Sciatic nerve (tissue), 2 donors: ENCODE measurements at regions not wholly inside any gene's neighbourhood (a gene's known extent, or its start where the extent isn't known, plus 50 kb on each side); places are given as distances from the start of the nearest gene placed in this dataset.

Experiments
- ATAC-seq: fragments of 200-7000 bp; cut with Tn5 transposase; one replicate; pipeline ENCODE4 v1.9.1; 2020; ENCODE audit warnings: mild to moderate bottlenecking, moderate library complexity
- DNase-seq: peaks from one replicate; pipeline ENCODE4 v3.0.0-alpha.2; 2020; ENCODE audit warnings: low spot score
- intact Hi-C: fragments of 100-400 bp; cut with DNase I; formaldehyde crosslinking; loops from one replicate; pipeline ENCODE4 v1.14.2; 2022
- donor health status: DM: no; HTN: no; CAD: no.
- donor health status: DM: no; HTN: no; CAD: no.

GRCh38 chr1:199279872-199280645 is 641.2 kb downstream of the PTPRC start:
- no peak for ATAC-seq
- intact Hi-C loops, result no loop called here

GRCh38 chr1:199282751-199283305 is 644.0 kb downstream of the PTPRC start:
- no peak for DNase-seq
- intact Hi-C loops, result no loop called here
- ATAC-seq, result no peak

More at GRCh38 chr1:199279872-199280645, 641.2 kb downstream of the PTPRC start:
- DNase-seq, result no peak

- no peak for DNase-seq
- ATAC-seq, result no peak
- intact Hi-C loops, result no loop called here
Measured at GRCh38 chr1:199283794-199284193, 645.0 kb downstream of the PTPRC start.

GRCh38 chr1:199287206-199287605 is 648.4 kb downstream of the PTPRC start:
- ATAC-seq, result no peak
- intact Hi-C loops, result no loop called here

GRCh38 chr1:199287647-199288046 is 648.8 kb downstream of the PTPRC start:
- no peak for DNase-seq
- intact Hi-C loops, result no loop called here
- no peak for ATAC-seq

More at GRCh38 chr1:199287206-199287605, 648.4 kb downstream of the PTPRC start:
- DNase-seq, result no peak

GRCh38 chr1:199290186-199290585 is 651.3 kb downstream of the PTPRC start:
- no peak for ATAC-seq
- DNase-seq, result no peak
- intact Hi-C loops, result no loop called here

- no peak for ATAC-seq
Measured at GRCh38 chr1:199291022-199291740, 652.3 kb downstream of the PTPRC start.

GRCh38 chr1:199292896-199293295 is 654.1 kb downstream of the PTPRC start:
- ATAC-seq (no peak), DNase-seq (no peak)
- intact Hi-C loops, result no loop called here

More at GRCh38 chr1:199291022-199291740, 652.3 kb downstream of the PTPRC start:
- intact Hi-C loops, result no loop called here
- no peak for DNase-seq

- intact Hi-C loops, result no loop called here
- no peak for ATAC-seq
- no peak for DNase-seq
Measured at GRCh38 chr1:199295107-199295506, 656.3 kb downstream of the PTPRC start.

- DNase-seq, result no peak
- ATAC-seq, result no peak
- intact Hi-C loops, result no loop called here
Measured at GRCh38 chr1:199297174-199297573, 658.3 kb downstream of the PTPRC start.

GRCh38 chr1:199297887-199298286 is 659.0 kb downstream of the PTPRC start:
- no peak for ATAC-seq
- DNase-seq, result no peak
- intact Hi-C loops, result no loop called here

GRCh38 chr1:199298825-199299224 is 660.0 kb downstream of the PTPRC start:
- intact Hi-C loops, result no loop called here
- ATAC-seq (no peak), DNase-seq (no peak)

GRCh38 chr1:199301472-199302217 is 662.8 kb downstream of the PTPRC start:
- DNase-seq (no peak), ATAC-seq (no peak)
- intact Hi-C loops, result no loop called here

- intact Hi-C loops, result no loop called here
- ATAC-seq (no peak), DNase-seq (no peak)
Measured at GRCh38 chr1:199302554-199302953, 663.7 kb downstream of the PTPRC start.

- no peak for DNase-seq
- intact Hi-C loops, result no loop called here
- ATAC-seq, result no peak
Measured at GRCh38 chr1:199303035-199303434, 664.2 kb downstream of the PTPRC start.

GRCh38 chr1:199305053-199305452 is 666.2 kb downstream of the PTPRC start:
- ATAC-seq, result no peak
- no peak for DNase-seq
- intact Hi-C loops, result no loop called here

- intact Hi-C loops, result no loop called here
- ATAC-seq (no peak), DNase-seq (no peak)
Measured at GRCh38 chr1:199307496-199308264, 668.8 kb downstream of the PTPRC start.

- intact Hi-C loops, result no loop called here
- no peak for ATAC-seq
Measured at GRCh38 chr1:199308349-199308846, 669.6 kb downstream of the PTPRC start.

GRCh38 chr1:199310708-199311107 is 671.9 kb downstream of the PTPRC start:
- intact Hi-C loops, result no loop called here
- DNase-seq, result no peak

More at GRCh38 chr1:199308349-199308846, 669.6 kb downstream of the PTPRC start:
- DNase-seq, result no peak

More at GRCh38 chr1:199310708-199311107, 671.9 kb downstream of the PTPRC start:
- no peak for ATAC-seq
